ENCODE measurements at regions not wholly inside any gene's neighbourhood (a gene's known extent, or its start where the extent isn't known, plus 50 kb on each side); places are given as distances from the start of the nearest gene placed in this dataset.

DNA sequence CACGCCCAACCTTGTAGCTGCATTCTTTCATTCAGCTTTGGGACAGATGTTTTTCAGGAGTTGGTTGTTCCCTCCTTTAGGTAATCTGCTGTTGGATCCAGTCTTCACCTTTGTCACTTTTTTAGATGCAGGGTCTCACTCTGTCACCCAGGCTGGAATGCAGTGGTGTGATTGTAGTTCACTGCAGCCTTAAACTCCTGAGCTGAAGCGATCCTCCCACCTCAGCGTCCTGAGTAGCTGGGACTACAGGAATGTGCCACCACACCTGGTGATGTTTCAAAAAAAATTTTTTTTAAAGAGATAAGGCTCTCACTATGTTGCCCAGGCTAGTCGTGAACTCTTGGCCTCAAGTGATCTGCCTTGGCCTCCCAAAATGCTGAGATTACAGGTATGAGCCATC is 164.3 kb downstream of the KTN1 start:
- H3K4me1 ChIP-seq = peaks cover 0 to 14% of the 10 kb centered on the region in 2 donors
- H3K4me3 ChIP-seq = no peak overlapping the region
- intact Hi-C loops (cut with DNase I) = no loop called here
- H3K27me3 ChIP-seq = no peaks in the 10 kb centered on the region
- no peaks in the 10 kb centered on the region for H3K36me3 ChIP-seq
- TF ChIP-seq, protein P1, sequence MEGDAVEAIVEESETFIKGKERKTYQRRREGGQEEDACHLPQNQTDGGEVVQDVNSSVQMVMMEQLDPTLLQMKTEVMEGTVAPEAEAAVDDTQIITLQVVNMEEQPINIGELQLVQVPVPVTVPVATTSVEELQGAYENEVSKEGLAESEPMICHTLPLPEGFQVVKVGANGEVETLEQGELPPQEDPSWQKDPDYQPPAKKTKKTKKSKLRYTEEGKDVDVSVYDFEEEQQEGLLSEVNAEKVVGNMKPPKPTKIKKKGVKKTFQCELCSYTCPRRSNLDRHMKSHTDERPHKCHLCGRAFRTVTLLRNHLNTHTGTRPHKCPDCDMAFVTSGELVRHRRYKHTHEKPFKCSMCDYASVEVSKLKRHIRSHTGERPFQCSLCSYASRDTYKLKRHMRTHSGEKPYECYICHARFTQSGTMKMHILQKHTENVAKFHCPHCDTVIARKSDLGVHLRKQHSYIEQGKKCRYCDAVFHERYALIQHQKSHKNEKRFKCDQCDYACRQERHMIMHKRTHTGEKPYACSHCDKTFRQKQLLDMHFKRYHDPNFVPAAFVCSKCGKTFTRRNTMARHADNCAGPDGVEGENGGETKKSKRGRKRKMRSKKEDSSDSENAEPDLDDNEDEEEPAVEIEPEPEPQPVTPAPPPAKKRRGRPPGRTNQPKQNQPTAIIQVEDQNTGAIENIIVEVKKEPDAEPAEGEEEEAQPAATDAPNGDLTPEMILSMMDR (IDR thresholded peaks at IDR 0.05) = no peak
- H3K27ac ChIP-seq = no peak overlapping the region
- H3K9me3 ChIP-seq = no peaks in the 10 kb centered on the region
- no peak for DNase-seq (ENCODE audit: low spot score in 2 of 2)

DNA sequence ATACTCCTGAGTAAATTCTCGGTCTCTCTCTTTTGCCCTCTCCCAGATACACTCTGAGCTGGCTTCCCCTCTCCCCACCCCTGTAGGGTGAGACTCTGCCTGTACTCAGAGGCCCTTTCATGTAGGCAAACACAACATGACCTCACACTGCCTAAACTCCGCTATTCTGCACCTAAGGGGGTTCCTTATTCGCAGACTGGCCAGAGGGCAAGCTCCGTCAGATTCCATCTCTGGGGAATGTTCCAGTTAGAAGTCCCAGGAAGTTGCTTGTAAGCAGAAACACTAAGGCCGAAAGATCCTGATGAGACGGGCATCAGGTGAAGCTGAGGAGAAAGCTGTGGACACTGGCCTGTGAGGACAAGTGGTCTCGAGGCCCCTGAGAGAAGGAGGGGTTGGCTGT is 165.9 kb downstream of the KTN1 start:
- Histone ChIP-seq H3K9me3 (no peaks in the 10 kb centered on the region), H3K4me3 (no peak overlapping the region), H3K36me3 (no peaks in the 10 kb centered on the region), H3K27ac (no peak overlapping the region), H3K27me3 (no peaks in the 10 kb centered on the region), H3K4me1 (peaks cover 0 to under 1% of the 10 kb centered on the region in 2 donors)
- no peak for DNase-seq (ENCODE audit: low spot score in 2 of 2)
- intact Hi-C loops (cut with DNase I) = no loop called here
- TF ChIP-seq, protein P1 (IDR thresholded peaks at IDR 0.05) = no peak

- no peaks in the 10 kb centered on the region for H3K27me3 ChIP-seq
- H3K4me3 ChIP-seq = no peak overlapping the region
- no peak for DNase-seq (ENCODE audit: low spot score in 2 of 2)
- TF ChIP-seq, protein P1 (IDR thresholded peaks at IDR 0.05) = no peak
- H3K9me3 ChIP-seq = no peaks in the 10 kb centered on the region
- no peaks in the 10 kb centered on the region for H3K36me3 ChIP-seq
- H3K27ac ChIP-seq = no peak overlapping the region
- H3K4me1 ChIP-seq = no peaks in the 10 kb centered on the region
- intact Hi-C loops (cut with DNase I) = no loop called here
Observed at GRCh38 chr14:55746558-55746957, 166.6 kb downstream of the KTN1 start.

- DNase-seq (ENCODE audit: low spot score in 2 of 2) = no peak
- intact Hi-C loops (cut with DNase I) = no loop called here
- no peaks in the 10 kb centered on the region for H3K9me3 ChIP-seq
- no peak overlapping the region for H3K27ac ChIP-seq
- no peaks in the 10 kb centered on the region for H3K27me3 ChIP-seq
- H3K4me3 ChIP-seq = no peak overlapping the region
- H3K4me1 ChIP-seq = no peaks in the 10 kb centered on the region
- no peaks in the 10 kb centered on the region for H3K36me3 ChIP-seq
- TF ChIP-seq, protein P1 (IDR thresholded peaks at IDR 0.05) = no peak
Observed at GRCh38 chr14:55747186-55747585, 167.2 kb downstream of the KTN1 start.

DNA sequence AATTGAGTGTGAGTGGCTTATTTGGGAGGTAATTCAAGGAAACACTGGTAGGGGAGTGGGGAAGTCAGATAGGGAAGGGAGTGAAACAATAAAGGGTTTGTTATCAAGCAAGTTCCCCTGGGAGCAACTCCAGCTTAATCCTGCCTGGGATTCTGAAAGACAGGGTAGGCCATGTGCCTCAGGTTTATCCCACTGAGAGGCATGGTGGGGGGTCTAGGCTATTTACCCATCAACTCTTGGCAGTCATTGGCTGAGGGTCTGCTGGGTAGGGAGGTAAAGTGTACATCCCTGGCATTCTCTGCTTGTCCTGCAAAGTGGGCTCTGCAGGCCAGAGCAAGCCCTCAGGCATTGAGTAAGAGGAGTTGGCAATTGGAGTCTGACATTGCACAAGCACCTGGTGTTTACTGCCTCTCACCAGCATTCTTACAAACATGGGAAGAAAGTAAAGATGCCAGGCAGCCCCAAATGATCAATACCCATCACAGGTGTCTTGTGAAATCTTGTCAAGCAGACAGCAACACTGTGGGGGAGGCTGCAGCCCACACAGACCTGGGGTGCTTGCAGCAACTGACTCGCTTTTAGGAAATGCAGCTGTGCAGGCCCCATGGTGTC is 169.3 kb downstream of the KTN1 start:
- intact Hi-C loops (cut with DNase I) = no loop called here
- Histone ChIP-seq H3K4me3 (no peak overlapping the region), H3K36me3 (no peaks in the 10 kb centered on the region), H3K4me1 (no peaks in the 10 kb centered on the region), H3K27me3 (no peaks in the 10 kb centered on the region), H3K27ac (no peak overlapping the region), H3K9me3 (no peaks in the 10 kb centered on the region)
- TF ChIP-seq, protein P1 (IDR thresholded peaks at IDR 0.05) = no peak
- DNase-seq (ENCODE audit: low spot score in 2 of 2) = no peak

DNA sequence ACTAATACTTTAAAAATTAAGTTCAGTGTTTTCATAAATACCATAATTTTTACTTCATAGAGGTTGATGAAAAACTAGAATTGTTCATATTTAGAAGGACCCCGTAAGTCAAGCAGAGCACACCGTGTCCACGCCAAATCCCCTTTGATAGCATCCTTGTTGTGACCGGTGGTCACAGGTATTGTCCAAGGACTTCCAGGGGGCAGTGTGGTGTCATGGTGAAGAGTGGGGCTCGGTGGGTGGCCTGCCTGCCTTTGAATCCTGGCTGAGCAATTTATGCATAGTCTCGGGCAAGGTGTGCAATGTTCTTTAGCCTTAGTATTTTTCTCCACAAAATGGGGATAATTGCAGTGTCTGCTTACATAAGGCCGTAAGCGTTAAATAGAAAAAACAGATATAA is 169.9 kb downstream of the KTN1 start:
- no peak overlapping the region for H3K4me3 ChIP-seq
- H3K9me3 ChIP-seq = no peaks in the 10 kb centered on the region
- TF ChIP-seq, protein P1 (IDR thresholded peaks at IDR 0.05) = no peak
- H3K36me3 ChIP-seq = no peaks in the 10 kb centered on the region
- no peaks in the 10 kb centered on the region for H3K4me1 ChIP-seq
- no peaks in the 10 kb centered on the region for H3K27me3 ChIP-seq
- no peak overlapping the region for H3K27ac ChIP-seq
- DNase-seq (ENCODE audit: low spot score in 2 of 2) = no peak
- intact Hi-C loops (cut with DNase I) = no loop called here

Data from ascending aorta (tissue), 2 donors.